SU-DHL-6 (cell line): ENCODE measurements at regions not wholly inside any gene's neighbourhood (a gene's known extent, or its start where the extent isn't known, plus 50 kb on each side); places are given as distances from the start of the nearest gene placed in this dataset.

Experiments
- CTCF ChIP-seq: fragments of 200-600 bp; sonication (generic); IDR thresholded peaks from one replicate; pipeline ENCODE4 v1.5.1; 2017; ENCODE audit warnings: antibody characterized with exemption, mild to moderate bottlenecking, low read length, moderate library complexity; ENCODE audit not compliant: insufficient read depth, poor library complexity, severe bottlenecking
- EZH2phosphoT487 ChIP-seq: fragments of 200-600 bp; sonication (generic), shearing (Covaris generic); conservative IDR thresholded peaks from 2 replicates; pipeline ENCODE4 v1.6.1; 2018; ENCODE audit warnings: mild to moderate bottlenecking, antibody characterized with exemption, low read length, moderate library complexity, mixed read lengths

- no peak for TF ChIP-seq CTCF
- no peak for TF ChIP-seq EZH2phosphoT487
Observed at GRCh38 chr19:32063601-32064000, 281.8 kb upstream of the ZNF507 start.
